ENCODE measurements at regions not wholly inside any gene's neighbourhood (a gene's known extent, or its start where the extent isn't known, plus 50 kb on each side); places are given as distances from the start of the nearest gene placed in this dataset.

- TF ChIP-seq REST (IDR thresholded peaks at IDR 0.05; ENCODE audit: insufficient read depth in 1 of 2, low read depth in 2 of 2, low read length in 2 of 2) = no peak
- no peak for TF ChIP-seq TAF1 (IDR thresholded peaks at IDR 0.05; ENCODE audit: borderline replicate concordance, insufficient read depth, low read length)
Measured at GRCh38 chr4:187070740-187071139, 347.1 kb upstream of the FAT1 start.
